22Rv1 (cell line): ENCODE measurements at regions not wholly inside any gene's neighbourhood (a gene's known extent, or its start where the extent isn't known, plus 50 kb on each side); places are given as distances from the start of the nearest gene placed in this dataset.

Experiments used
- H3K27ac ChIP-seq: fragments of 450-650 bp; 2 replicates; pipeline ENCODE4 v1.5.1; 2017
- CTCF ChIP-seq: fragments of 450-650 bp; IDR thresholded peaks from 2 replicates; pipeline ENCODE4 v1.5.1; 2017; ENCODE audit warnings: mild to moderate bottlenecking
- ZFX ChIP-seq: fragments of 450-650 bp; IDR thresholded peaks from 2 replicates; pipeline ENCODE4 v1.6.1; 2017; ENCODE audit warnings: antibody characterized with exemption, borderline replicate concordance

GRCh38 chr11:29260939-29261705 is 755.7 kb downstream of the KCNA4 start:
- TF ChIP-seq CTCF = peak; percentile 38
- TF ChIP-seq ZFX = no peak
- no peak overlapping the region for H3K27ac ChIP-seq

GRCh38 chr11:29258411-29258810 is 758.4 kb downstream of the KCNA4 start:
- no peak overlapping the region for H3K27ac ChIP-seq
- TF ChIP-seq CTCF (no peak), ZFX (no peak)

GRCh38 chr11:29256580-29256979 is 760.2 kb downstream of the KCNA4 start:
- TF ChIP-seq CTCF = no peak
- TF ChIP-seq ZFX = no peak
- no peak overlapping the region for H3K27ac ChIP-seq

- no peak for TF ChIP-seq ZFX
- TF ChIP-seq CTCF = no peak
- no peak overlapping the region for H3K27ac ChIP-seq
Observed at GRCh38 chr11:29255401-29255800, 761.4 kb downstream of the KCNA4 start.

- no peak overlapping the region for H3K27ac ChIP-seq
- no peak for TF ChIP-seq ZFX
- no peak for TF ChIP-seq CTCF
Observed at GRCh38 chr11:29251738-29252137, 765.1 kb downstream of the KCNA4 start.

GRCh38 chr11:29249713-29250112 is 767.1 kb downstream of the KCNA4 start:
- TF ChIP-seq ZFX = no peak
- TF ChIP-seq CTCF = no peak
- no peak overlapping the region for H3K27ac ChIP-seq

- no peak overlapping the region for H3K27ac ChIP-seq
- no peak for TF ChIP-seq CTCF
- TF ChIP-seq ZFX = no peak
Observed at GRCh38 chr11:29244355-29244754, 772.5 kb downstream of the KCNA4 start.
